SJSA1 (cell line): ENCODE measurements at regions not wholly inside any gene's neighbourhood (a gene's known extent, or its start where the extent isn't known, plus 50 kb on each side); places are given as distances from the start of the nearest gene placed in this dataset.

Experiments used
- DNase-seq, 2 experiments: peaks; one replicate each; pipeline ENCODE4 v3.0.0-alpha.2; 2015 to 2020; ENCODE audit warnings: low spot score in 2 of 2, low read depth in 1 of 2
- H3K27ac ChIP-seq: fragments of 250-450 bp; sonication (Bioruptor Pico); 2 replicates; pipeline ENCODE4 v1.5.1; 2020; ENCODE audit warnings: mild to moderate bottlenecking, moderate library complexity
- H3K27me3 ChIP-seq: fragments of 250-450 bp; sonication (Bioruptor Pico); replicated peaks from 2 replicates; pipeline ENCODE4 v1.5.1; 2020; ENCODE audit warnings: mild to moderate bottlenecking, moderate library complexity
- H3K36me3 ChIP-seq: fragments of 250-450 bp; sonication (Bioruptor Pico); 2 replicates; pipeline ENCODE4 v1.5.1; 2020; ENCODE audit warnings: mild to moderate bottlenecking
- H3K4me1 ChIP-seq: fragments of 250-450 bp; sonication (Bioruptor Pico); replicated peaks from 2 replicates; pipeline ENCODE4 v1.6.1; 2021; ENCODE audit warnings: mild to moderate bottlenecking
- H3K4me3 ChIP-seq: fragments of 250-450 bp; sonication (Bioruptor Pico); 2 replicates; pipeline ENCODE4 v1.5.1; 2020; ENCODE audit warnings: mild to moderate bottlenecking
- H3K9me3 ChIP-seq: fragments of 250-450 bp; sonication (Bioruptor Pico); replicated peaks from 2 replicates; pipeline ENCODE4 v1.5.1; 2020; ENCODE audit warnings: mild to moderate bottlenecking

DNA sequence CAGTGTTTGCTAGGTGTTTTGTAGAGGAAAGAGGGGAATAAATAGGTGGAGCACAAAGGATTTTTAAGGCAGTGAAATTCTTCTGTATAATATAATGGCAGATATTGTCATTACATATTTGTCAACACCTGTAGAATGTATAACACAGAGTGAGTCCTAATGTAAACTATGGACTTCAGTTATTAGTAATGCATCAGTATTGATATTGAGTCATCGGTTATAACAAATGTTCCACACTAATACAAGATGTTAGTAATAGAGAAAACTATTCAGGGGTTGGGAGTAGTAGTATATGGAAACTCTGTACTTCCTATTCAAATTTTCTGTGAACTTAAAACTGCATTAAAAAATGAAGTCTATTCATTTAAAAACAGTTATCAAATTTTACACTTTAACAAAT is 299.2 kb downstream of the UBE3D start:
- Histone ChIP-seq H3K9me3 (no peaks in the 10 kb centered on the region), H3K4me3 (no peak overlapping the region), H3K36me3 (no peaks in the 10 kb centered on the region), H3K27ac (no peak overlapping the region), H3K27me3 (no peaks in the 10 kb centered on the region), H3K4me1 (no peaks in the 10 kb centered on the region)
- DNase-seq, result no peak

- no peak overlapping the region for H3K4me3 ChIP-seq
- H3K27me3 ChIP-seq, result no peaks in the 10 kb centered on the region
- no peaks in the 10 kb centered on the region for H3K9me3 ChIP-seq
- no peaks in the 10 kb centered on the region for H3K4me1 ChIP-seq
- H3K36me3 ChIP-seq, result no peaks in the 10 kb centered on the region
- H3K27ac ChIP-seq, result no peak overlapping the region
- no peak for DNase-seq
Measured at GRCh38 chr6:82767037-82767436, 298.6 kb downstream of the UBE3D start.

- H3K9me3 ChIP-seq, result no peaks in the 10 kb centered on the region
- H3K4me1 ChIP-seq, result no peaks in the 10 kb centered on the region
- H3K27me3 ChIP-seq, result no peaks in the 10 kb centered on the region
- H3K36me3 ChIP-seq, result no peaks in the 10 kb centered on the region
- H3K27ac ChIP-seq, result no peak overlapping the region
- DNase-seq, result no peak
- H3K4me3 ChIP-seq, result no peak overlapping the region
Measured at GRCh38 chr6:82767447-82767846, 298.2 kb downstream of the UBE3D start.

DNA sequence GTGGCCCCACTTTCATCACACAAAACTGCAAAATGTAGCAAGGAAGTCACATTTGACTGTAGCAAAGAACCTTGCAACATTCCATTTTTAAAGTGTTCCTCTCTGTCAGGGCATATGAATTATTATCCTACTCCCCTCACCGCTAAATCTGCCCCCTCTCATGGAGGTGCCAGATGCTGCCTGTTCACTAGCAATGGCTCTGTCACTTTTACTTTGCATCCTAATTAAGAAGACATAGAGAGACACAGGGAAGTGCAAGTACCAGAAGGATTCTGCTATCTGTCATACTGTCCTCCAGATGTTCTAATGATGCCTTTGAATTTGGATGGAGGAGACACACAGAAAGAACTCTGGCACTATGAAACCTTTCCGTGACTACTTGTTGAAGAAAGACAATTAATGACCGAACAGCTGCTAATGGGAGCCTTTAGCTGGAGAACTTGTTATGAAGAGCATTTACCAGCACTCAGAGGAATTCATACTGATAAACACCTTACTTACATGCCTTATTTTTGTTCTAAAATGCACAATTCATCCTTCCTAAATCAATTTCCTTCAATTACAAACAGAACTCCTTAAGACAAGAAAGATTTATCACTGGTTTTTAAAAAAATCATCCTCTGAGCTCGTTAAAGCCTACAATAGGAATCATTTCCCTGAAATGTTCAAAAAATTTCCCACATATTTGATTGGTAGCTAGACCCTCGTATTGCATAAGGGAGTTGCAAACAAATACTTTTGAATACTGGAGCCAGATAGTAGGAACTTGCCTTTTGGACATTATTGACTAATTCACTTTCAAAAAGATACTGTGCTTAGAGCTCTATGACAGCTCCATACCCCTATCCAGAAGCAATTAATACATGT is 292.6 kb downstream of the UBE3D start:
- H3K27ac ChIP-seq, result no peak overlapping the region
- no peak for DNase-seq
- no peaks in the 10 kb centered on the region for H3K27me3 ChIP-seq
- H3K4me1 ChIP-seq, result no peaks in the 10 kb centered on the region
- H3K4me3 ChIP-seq, result no peak overlapping the region
- H3K36me3 ChIP-seq, result no peaks in the 10 kb centered on the region
- no peaks in the 10 kb centered on the region for H3K9me3 ChIP-seq

GRCh38 chr6:82775361-82775760 is 290.3 kb downstream of the UBE3D start:
- no peak for DNase-seq
- no peaks in the 10 kb centered on the region for H3K9me3 ChIP-seq
- no peaks in the 10 kb centered on the region for H3K4me1 ChIP-seq
- no peak overlapping the region for H3K27ac ChIP-seq
- no peak overlapping the region for H3K4me3 ChIP-seq
- no peaks in the 10 kb centered on the region for H3K27me3 ChIP-seq
- no peaks in the 10 kb centered on the region for H3K36me3 ChIP-seq

- H3K27me3 ChIP-seq, result no peaks in the 10 kb centered on the region
- no peak overlapping the region for H3K27ac ChIP-seq
- H3K9me3 ChIP-seq, result no peaks in the 10 kb centered on the region
- H3K36me3 ChIP-seq, result no peaks in the 10 kb centered on the region
- no peak overlapping the region for H3K4me3 ChIP-seq
- no peak for DNase-seq
- H3K4me1 ChIP-seq, result no peaks in the 10 kb centered on the region
Measured at GRCh38 chr6:82775981-82776380, 289.7 kb downstream of the UBE3D start.

GRCh38 chr6:82779041-82779440 is 286.6 kb downstream of the UBE3D start:
- Histone ChIP-seq H3K4me3 (no peak overlapping the region), H3K36me3 (no peaks in the 10 kb centered on the region), H3K27ac (no peak overlapping the region), H3K4me1 (no peaks in the 10 kb centered on the region; the same call in 1 of the 2 replicates), H3K27me3 (no peaks in the 10 kb centered on the region), H3K9me3 (no peaks in the 10 kb centered on the region; the same call in 1 of the 2 replicates)
- no peak for DNase-seq

- DNase-seq, result no peak
- no peaks in the 10 kb centered on the region; the same call in 1 of the 2 replicates for H3K9me3 ChIP-seq
- H3K4me1 ChIP-seq, result peaks cover 10% of the 10 kb centered on the region
- no peak overlapping the region for H3K4me3 ChIP-seq
- H3K27ac ChIP-seq, result no peak overlapping the region
- H3K36me3 ChIP-seq, result no peaks in the 10 kb centered on the region
- no peaks in the 10 kb centered on the region for H3K27me3 ChIP-seq
Measured at GRCh38 chr6:82780334-82780733, 285.3 kb downstream of the UBE3D start.

DNA sequence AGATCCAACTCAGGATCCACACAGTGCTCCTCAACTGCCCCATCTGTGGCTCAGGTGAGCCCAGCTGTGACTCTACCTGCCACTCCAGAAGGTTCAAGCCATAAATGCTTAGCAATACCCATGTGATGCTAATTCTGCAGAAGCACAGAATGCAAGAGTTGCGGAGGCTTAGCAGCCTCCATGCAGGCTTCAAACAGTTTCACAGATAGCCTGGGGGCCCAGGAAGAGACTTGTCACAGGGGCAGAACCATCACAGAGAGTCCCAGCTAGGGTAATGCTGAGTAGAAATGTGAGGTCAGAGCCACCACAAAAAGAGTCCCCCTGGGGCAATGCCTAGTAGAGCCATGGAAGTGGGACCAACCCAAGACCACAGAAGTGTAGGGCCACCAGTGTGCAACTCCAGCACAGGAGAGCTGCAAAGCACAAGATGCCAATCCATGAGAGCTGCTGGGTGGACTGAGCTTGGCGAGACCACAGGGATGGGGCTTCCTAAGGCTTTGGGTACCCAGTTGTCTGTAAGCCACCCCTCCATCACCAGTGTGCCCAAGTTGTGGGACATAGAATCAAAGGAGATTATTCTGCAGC is 283.9 kb downstream of the UBE3D start:
- no peak for DNase-seq
- Histone ChIP-seq H3K4me3 (no peak overlapping the region), H3K4me1 (peaks cover 10% of the 10 kb centered on the region), H3K36me3 (no peaks in the 10 kb centered on the region), H3K27me3 (no peaks in the 10 kb centered on the region), H3K9me3 (no peaks in the 10 kb centered on the region; the same call in 1 of the 2 replicates), H3K27ac (no peak overlapping the region)

GRCh38 chr6:82783587-82784236 is 281.9 kb downstream of the UBE3D start:
- H3K27ac ChIP-seq, result no peak overlapping the region
- H3K27me3 ChIP-seq, result no peaks in the 10 kb centered on the region
- H3K4me1 ChIP-seq, result peaks cover 10% of the 10 kb centered on the region
- no peak for DNase-seq
- no peaks in the 10 kb centered on the region; the same call in 1 of the 2 replicates for H3K9me3 ChIP-seq
- no peaks in the 10 kb centered on the region for H3K36me3 ChIP-seq
- no peak overlapping the region for H3K4me3 ChIP-seq

DNA sequence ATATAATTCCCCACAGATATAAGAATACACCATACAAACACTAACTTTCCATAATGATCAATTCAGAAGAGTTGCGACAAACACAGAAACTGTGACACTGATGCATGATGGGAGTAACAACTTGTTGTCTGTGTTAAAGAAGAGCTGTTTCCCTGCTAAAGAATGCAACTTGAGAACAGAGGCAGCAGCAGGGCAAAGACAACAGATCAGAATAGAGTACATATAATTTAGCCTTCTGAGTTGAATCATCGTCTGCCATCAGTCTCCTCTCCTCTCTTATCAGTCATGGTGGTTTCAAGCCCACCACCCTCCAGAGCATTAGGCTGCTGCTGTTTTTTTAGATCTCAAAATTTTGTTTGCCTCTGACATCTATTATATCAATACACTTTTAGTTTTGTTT is 280.4 kb downstream of the UBE3D start:
- Histone ChIP-seq H3K9me3 (no peaks in the 10 kb centered on the region; the same call in 1 of the 2 replicates), H3K4me3 (no peak overlapping the region)
- DNase-seq, result no peak

GRCh38 chr6:82786248-82786647 is 279.4 kb downstream of the UBE3D start:
- no peak for DNase-seq
- no peaks in the 10 kb centered on the region for H3K36me3 ChIP-seq

More for the DNA sequence above, 280.4 kb downstream of the UBE3D start:
- H3K27me3 ChIP-seq, result no peaks in the 10 kb centered on the region
- H3K4me1 ChIP-seq, result peaks cover 10% of the 10 kb centered on the region
- H3K27ac ChIP-seq, result no peak overlapping the region
- H3K36me3 ChIP-seq, result no peaks in the 10 kb centered on the region

DNA sequence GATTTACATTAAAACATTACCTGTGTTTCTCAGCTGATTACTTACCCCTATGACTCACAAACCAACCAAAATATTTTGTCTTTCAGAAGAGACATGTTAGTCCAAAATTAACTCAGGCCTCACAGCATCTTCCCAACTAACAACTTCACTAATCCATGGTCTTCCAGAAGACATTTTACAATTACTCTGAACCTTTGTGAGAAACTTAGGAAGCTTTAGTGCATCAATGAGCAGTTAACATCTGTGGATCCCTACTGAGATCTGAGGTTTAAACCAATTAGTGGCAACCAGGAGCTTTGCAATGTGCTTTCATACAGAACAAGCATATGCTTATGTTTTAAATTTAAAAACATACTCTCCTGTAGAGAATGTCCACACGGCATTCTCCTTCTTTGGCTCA is 269.7 kb downstream of the UBE3D start:
- no peak overlapping the region for H3K4me3 ChIP-seq
- no peak for DNase-seq
- H3K27ac ChIP-seq, result no peak overlapping the region
- H3K4me1 ChIP-seq, result no peaks in the 10 kb centered on the region
- no peaks in the 10 kb centered on the region for H3K27me3 ChIP-seq
- H3K9me3 ChIP-seq, result peaks cover 5% of the 10 kb centered on the region; the same call in 1 of the 2 replicates
- H3K36me3 ChIP-seq, result no peaks in the 10 kb centered on the region

More at GRCh38 chr6:82786248-82786647, 279.4 kb downstream of the UBE3D start:
- Histone ChIP-seq H3K27me3 (no peaks in the 10 kb centered on the region), H3K4me1 (peaks cover 10% of the 10 kb centered on the region), H3K27ac (no peak overlapping the region), H3K4me3 (no peak overlapping the region), H3K9me3 (no peaks in the 10 kb centered on the region; the same call in 1 of the 2 replicates)

DNA sequence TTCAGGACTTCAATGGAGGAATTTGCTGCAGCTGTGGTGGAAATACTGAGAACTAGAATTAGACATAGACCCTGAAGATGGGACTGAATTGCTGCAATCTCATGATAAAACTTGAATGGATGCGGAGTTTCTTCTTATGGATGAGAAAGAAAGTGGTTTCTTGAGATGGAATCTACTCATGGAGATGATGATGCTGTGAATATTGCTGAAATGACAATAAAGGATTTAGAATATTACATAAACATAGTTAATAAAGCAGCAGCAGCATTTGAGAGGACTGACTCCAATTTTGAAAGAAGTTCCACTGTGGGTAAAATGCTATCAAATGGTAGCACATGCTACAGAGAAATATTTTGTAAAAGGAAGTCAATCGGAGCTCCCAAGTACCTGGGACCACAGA is 264.6 kb downstream of the UBE3D start:
- H3K36me3 ChIP-seq, result no peaks in the 10 kb centered on the region
- peaks cover 6% of the 10 kb centered on the region; the same call in 1 of the 2 replicates for H3K9me3 ChIP-seq
- no peak overlapping the region for H3K27ac ChIP-seq
- no peaks in the 10 kb centered on the region for H3K4me1 ChIP-seq
- DNase-seq, result no peak
- no peak overlapping the region for H3K4me3 ChIP-seq
- no peaks in the 10 kb centered on the region for H3K27me3 ChIP-seq
